ENCODE measurements at regions not wholly inside any gene's neighbourhood (a gene's known extent, or its start where the extent isn't known, plus 50 kb on each side); places are given as distances from the start of the nearest gene placed in this dataset.

GRCh38 chr6:119431799-119432198 lies 82.2 kb upstream of the MAN1A1 start:
- TF ChIP-seq, protein P1, sequence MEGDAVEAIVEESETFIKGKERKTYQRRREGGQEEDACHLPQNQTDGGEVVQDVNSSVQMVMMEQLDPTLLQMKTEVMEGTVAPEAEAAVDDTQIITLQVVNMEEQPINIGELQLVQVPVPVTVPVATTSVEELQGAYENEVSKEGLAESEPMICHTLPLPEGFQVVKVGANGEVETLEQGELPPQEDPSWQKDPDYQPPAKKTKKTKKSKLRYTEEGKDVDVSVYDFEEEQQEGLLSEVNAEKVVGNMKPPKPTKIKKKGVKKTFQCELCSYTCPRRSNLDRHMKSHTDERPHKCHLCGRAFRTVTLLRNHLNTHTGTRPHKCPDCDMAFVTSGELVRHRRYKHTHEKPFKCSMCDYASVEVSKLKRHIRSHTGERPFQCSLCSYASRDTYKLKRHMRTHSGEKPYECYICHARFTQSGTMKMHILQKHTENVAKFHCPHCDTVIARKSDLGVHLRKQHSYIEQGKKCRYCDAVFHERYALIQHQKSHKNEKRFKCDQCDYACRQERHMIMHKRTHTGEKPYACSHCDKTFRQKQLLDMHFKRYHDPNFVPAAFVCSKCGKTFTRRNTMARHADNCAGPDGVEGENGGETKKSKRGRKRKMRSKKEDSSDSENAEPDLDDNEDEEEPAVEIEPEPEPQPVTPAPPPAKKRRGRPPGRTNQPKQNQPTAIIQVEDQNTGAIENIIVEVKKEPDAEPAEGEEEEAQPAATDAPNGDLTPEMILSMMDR (IDR thresholded peaks at IDR 0.05): no peak
- TF ChIP-seq POLR2AphosphoS5 (IDR thresholded peaks at IDR 0.05; ENCODE audit: low read depth, low read length): no peak
